PC-9 (cell line): ENCODE measurements at regions not wholly inside any gene's neighbourhood (a gene's known extent, or its start where the extent isn't known, plus 50 kb on each side); places are given as distances from the start of the nearest gene placed in this dataset.

Experiments used
- BruUV-seq: library from RNA; stranded (reverse); fragments of 400-500 nt; replicated peaks from 2 replicates; lab custom pipeline; 2021; lab: Mats Ljungman, UMichigan
- CTCF ChIA-PET: fragments of 300-600 bp; sonication (Branson Sonifier 250); formaldehyde crosslinking; loops from one replicate; lab custom pipeline; 2022; ENCODE audit warnings: antibody characterized with exemption; lab: Charles Lee
- POLR2A ChIA-PET: fragments of 300-600 bp; sonication (Branson Sonifier 250); formaldehyde crosslinking; loops from one replicate; lab custom pipeline; 2022; ENCODE audit warnings: antibody characterized with exemption; ENCODE audit not compliant: unreplicated experiment; lab: Charles Lee
- DNase-seq, 2 experiments: peaks; one replicate each; pipeline versions ENCODE4 v3.0.0 to v3.0.0-alpha.2; 2015 to 2022; ENCODE audit warnings: mixed read lengths in 1 of 2
- H2AFZ ChIP-seq: fragments of 200-600 bp; sonication (generic); 2 replicates; pipeline ENCODE4 v1.8.1; 2017; ENCODE audit warnings: antibody characterized with exemption
- H3F3A ChIP-seq: fragments of 200-600 bp; sonication (generic); 2 replicates; pipeline ENCODE4 v1.8.1; 2017; ENCODE audit warnings: antibody characterized with exemption, mild to moderate bottlenecking, low read depth; ENCODE audit not compliant: insufficient read depth
- H3K27ac ChIP-seq: fragments of 200-600 bp; sonication (generic); 2 replicates; pipeline ENCODE4 v1.6.1; 2016; ENCODE audit warnings: mixed run types
- H3K27me3 ChIP-seq: fragments of 200-600 bp; sonication (generic); 2 replicates; pipeline ENCODE4 v1.6.1; 2016; ENCODE audit warnings: low read depth, mixed run types; ENCODE audit not compliant: insufficient read depth
- H3K36me3 ChIP-seq: fragments of 200-600 bp; sonication (generic); 2 replicates; pipeline ENCODE4 v1.6.1; 2016; ENCODE audit warnings: low read depth, mixed run types
- H3K4me1 ChIP-seq: fragments of 200-600 bp; sonication (generic); replicated peaks from 2 replicates; pipeline ENCODE4 v1.6.1; 2016; ENCODE audit warnings: mixed run types; ENCODE audit not compliant: insufficient read depth
- H3K4me2 ChIP-seq: fragments of 200-600 bp; sonication (generic); 2 replicates; pipeline ENCODE4 v1.6.1; 2017; ENCODE audit warnings: mixed run types
- H3K4me3 ChIP-seq: fragments of 200-600 bp; sonication (generic); 2 replicates; pipeline ENCODE4 v1.6.1; 2016; ENCODE audit warnings: mixed run types
- H3K79me2 ChIP-seq: fragments of 200-600 bp; sonication (generic); 2 replicates; pipeline ENCODE4 v1.6.1; 2017; ENCODE audit warnings: low read depth, mixed run types
- H3K9me2 ChIP-seq: fragments of 200-600 bp; sonication (generic); 2 replicates; pipeline ENCODE4 v1.8.1; 2017; ENCODE audit warnings: mild to moderate bottlenecking; ENCODE audit not compliant: insufficient read depth
- H3K9me3 ChIP-seq: fragments of 200-600 bp; sonication (generic); 2 replicates; pipeline ENCODE4 v1.8.1; 2016; ENCODE audit warnings: low read depth; ENCODE audit not compliant: insufficient read depth
- H4K20me1 ChIP-seq: fragments of 200-600 bp; sonication (generic); 2 replicates; pipeline ENCODE4 v1.8.1; 2017; ENCODE audit not compliant: insufficient read depth
- EZH2 ChIP-seq: fragments of 200-600 bp; sonication (generic); IDR thresholded peaks from 2 replicates; pipeline ENCODE4 v1.8.0; 2017; ENCODE audit warnings: antibody characterized with exemption, low read depth
- intact Hi-C: fragments of 100-400 bp; cut with micrococcal nuclease; formaldehyde crosslinking; loops from one replicate; pipeline ENCODE4 v1.10.0; 2022; ENCODE audit not compliant: unreplicated experiment
- TF ChIP-seq, protein P1 (sequence below): fragments of 200-600 bp; sonication (generic); conservative IDR thresholded peaks from 2 replicates; pipeline ENCODE4 v1.6.1; 2017; ENCODE audit warnings: mixed run types, antibody characterized with exemption, mild to moderate bottlenecking, moderate library complexity

DNA sequence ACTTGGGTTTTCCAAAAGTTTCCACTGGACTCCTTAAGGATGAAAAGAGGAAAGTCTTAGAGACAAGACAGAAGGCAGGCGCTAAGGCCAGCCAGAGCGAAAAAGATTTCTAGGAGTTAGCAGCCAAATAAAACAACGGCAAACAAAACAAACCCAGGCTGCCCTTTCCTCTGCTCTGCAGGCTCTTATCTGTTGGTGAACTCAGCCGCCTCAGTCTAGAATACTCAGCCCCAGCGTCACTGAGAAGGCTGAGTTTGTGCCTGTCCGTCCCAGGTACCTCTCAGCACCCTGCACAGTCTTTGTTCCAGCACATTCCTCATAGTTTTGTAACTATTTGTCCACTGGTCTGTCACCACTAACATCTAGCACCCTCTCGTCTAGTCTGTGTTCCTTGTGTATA lies 75.6 kb upstream of the FAM9C start:
- Histone ChIP-seq H3K4me1 (no peaks in the 10 kb centered on the region), H3K27me3 (no peaks in the 10 kb centered on the region), H3K9me3 (no peaks in the 10 kb centered on the region), H3K4me3 (no peak overlapping the region), H3K4me2 (no peak overlapping the region), H2AFZ (no peak overlapping the region), H3K9me2 (no peaks in the 10 kb centered on the region), H4K20me1 (no peaks in the 10 kb centered on the region), H3K79me2 (no peaks in the 10 kb centered on the region), H3K27ac (no peak overlapping the region), H3F3A (no peaks in the 10 kb centered on the region), H3K36me3 (no peaks in the 10 kb centered on the region)
- TF ChIP-seq, protein P1, sequence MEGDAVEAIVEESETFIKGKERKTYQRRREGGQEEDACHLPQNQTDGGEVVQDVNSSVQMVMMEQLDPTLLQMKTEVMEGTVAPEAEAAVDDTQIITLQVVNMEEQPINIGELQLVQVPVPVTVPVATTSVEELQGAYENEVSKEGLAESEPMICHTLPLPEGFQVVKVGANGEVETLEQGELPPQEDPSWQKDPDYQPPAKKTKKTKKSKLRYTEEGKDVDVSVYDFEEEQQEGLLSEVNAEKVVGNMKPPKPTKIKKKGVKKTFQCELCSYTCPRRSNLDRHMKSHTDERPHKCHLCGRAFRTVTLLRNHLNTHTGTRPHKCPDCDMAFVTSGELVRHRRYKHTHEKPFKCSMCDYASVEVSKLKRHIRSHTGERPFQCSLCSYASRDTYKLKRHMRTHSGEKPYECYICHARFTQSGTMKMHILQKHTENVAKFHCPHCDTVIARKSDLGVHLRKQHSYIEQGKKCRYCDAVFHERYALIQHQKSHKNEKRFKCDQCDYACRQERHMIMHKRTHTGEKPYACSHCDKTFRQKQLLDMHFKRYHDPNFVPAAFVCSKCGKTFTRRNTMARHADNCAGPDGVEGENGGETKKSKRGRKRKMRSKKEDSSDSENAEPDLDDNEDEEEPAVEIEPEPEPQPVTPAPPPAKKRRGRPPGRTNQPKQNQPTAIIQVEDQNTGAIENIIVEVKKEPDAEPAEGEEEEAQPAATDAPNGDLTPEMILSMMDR: no peak
- TF ChIP-seq EZH2: no peak
- ChIA-PET CTCF (no interaction called here), POLR2A (no interaction called here)
- DNase-seq: peak in 1 of 2 experiments; percentile 21
- no TSS peak for BruUV-seq
- intact Hi-C loops: no loop called here

DNA sequence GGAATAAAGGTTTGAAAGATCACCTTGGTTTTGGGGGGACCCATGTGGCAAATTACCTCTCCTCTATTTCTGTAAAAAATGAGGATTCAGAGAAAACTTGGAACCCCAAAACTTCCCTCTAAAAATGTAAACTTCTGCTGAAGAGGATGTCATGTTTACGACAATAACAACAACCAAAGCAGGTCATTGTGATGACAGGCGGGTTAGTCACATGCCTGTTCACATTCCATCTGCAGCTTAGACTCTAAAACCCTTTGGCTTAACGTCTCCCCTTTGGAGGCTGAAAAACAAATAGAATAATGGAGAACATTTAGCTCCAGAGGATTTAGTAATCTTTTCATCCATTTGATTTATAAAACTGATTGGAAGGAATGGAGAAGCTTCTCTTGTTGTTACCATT lies 75.0 kb upstream of the FAM9C start:
- H3K27ac ChIP-seq: no peak overlapping the region
- no peaks in the 10 kb centered on the region for H3K9me2 ChIP-seq
- H3K79me2 ChIP-seq: no peaks in the 10 kb centered on the region
- no peak overlapping the region for H2AFZ ChIP-seq
- no TSS peak for BruUV-seq
- intact Hi-C loops: no loop called here
- ChIA-PET CTCF (no interaction called here), POLR2A (no interaction called here)
- H3K4me1 ChIP-seq: no peaks in the 10 kb centered on the region
- H3K4me2 ChIP-seq: no peak overlapping the region
- H3K9me3 ChIP-seq: no peaks in the 10 kb centered on the region
- H3F3A ChIP-seq: no peaks in the 10 kb centered on the region
- TF ChIP-seq EZH2: no peak
- TF ChIP-seq, protein P1: no peak
- H3K36me3 ChIP-seq: no peaks in the 10 kb centered on the region
- H3K4me3 ChIP-seq: no peak overlapping the region
- no peaks in the 10 kb centered on the region for H3K27me3 ChIP-seq
- no peak for DNase-seq
- H4K20me1 ChIP-seq: no peaks in the 10 kb centered on the region

DNA sequence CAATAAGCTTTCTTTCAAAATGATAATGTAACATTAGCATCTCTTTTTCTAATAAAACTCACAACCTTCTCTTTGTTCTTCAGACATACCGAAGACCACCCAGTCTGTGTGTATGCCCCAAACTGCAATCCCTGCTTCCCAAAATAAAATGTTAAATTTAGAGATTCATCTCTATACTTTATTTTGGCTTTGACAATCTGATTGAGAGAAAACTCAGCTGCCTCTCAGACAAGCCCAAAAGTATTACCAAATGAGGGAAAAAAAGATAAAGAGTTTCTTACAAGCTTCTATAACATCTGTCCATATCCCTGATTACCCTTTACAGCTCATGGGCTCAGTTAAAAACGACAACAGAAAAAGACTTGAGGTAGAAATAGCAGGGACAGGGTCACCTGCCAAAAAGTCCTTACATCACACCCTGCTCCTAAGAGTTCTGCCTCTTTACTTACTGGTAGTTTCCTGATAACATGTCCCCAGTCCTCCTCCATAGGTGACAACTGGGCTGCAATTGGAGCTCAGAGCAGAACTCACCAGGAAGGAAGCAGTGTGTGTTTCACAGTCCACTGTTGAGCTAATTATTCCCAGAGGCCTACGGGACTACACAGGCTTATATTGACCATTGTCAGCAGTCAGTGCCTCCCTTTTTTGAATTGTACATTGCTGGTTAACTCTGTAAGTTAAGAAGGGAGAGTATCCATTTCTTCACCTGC lies 70.9 kb upstream of the FAM9C start:
- ChIA-PET CTCF (no interaction called here), POLR2A (interaction anchor here (0.6 kb wide), 1 partner anchor 109 kb away, joined by 14 read pairs; no protein-coding TSS in a partner anchor)
- H3K9me2 ChIP-seq: no peaks in the 10 kb centered on the region
- peaks cover 12% of the 10 kb centered on the region for H3K4me1 ChIP-seq
- H2AFZ ChIP-seq: no peak overlapping the region
- H3K36me3 ChIP-seq: no peaks in the 10 kb centered on the region
- H3F3A ChIP-seq: peaks cover 9% of the 10 kb centered on the region
- TF ChIP-seq, protein P1: no peak
- no peak for TF ChIP-seq EZH2
- no peaks in the 10 kb centered on the region for H3K79me2 ChIP-seq
- no peak overlapping the region for H3K4me3 ChIP-seq
- no TSS peak for BruUV-seq
- no peaks in the 10 kb centered on the region for H3K27me3 ChIP-seq
- no peaks in the 10 kb centered on the region for H3K9me3 ChIP-seq
- no peaks in the 10 kb centered on the region for H4K20me1 ChIP-seq
- DNase-seq: no peak
- intact Hi-C loops: no loop called here
- no peak overlapping the region for H3K27ac ChIP-seq
- no peak overlapping the region for H3K4me2 ChIP-seq
